ENCODE measurements at regions not wholly inside any gene's neighbourhood (a gene's known extent, or its start where the extent isn't known, plus 50 kb on each side); places are given as distances from the start of the nearest gene placed in this dataset.

DNA sequence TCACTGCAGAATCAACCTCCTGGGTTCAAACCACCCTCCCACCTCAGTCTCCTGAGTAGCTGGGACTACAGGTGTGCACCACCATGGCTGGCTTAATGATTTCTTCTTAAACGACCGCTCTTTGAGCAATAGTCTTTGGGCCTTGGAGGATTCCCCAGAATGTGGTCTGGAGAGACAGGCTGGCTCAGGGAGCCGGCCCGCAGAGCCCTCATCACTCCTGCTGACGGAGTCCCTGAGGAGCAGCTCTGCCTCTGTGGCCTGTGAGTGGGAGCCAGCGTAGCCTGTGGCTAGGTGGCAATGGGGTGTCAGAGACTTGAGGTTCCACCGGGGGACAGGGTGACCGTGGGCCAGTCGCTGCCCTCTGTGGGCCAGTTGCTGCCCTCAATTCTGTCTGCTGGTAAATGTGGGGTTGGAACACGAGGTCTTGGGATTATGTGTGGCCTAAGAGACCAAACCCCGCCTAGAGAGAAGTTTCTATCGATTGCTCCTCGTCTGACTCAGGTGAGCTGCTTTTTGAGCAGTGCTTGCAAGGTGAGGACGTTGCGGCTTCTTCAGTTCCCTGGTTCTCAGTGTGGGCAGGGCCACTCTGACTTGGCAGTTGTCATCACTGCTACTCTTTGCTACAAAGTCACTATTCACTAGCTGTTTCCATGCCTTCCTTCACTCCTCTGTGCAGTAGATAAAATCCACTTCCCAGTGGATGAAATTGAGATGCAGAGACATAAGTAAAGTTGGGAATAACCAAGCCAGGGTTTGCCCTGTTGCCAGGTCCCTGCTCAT is 124.8 kb upstream of the NECTIN1 start:
- no peak for DNase-seq

GRCh38 chr11:119852741-119853140 is 123.7 kb upstream of the NECTIN1 start:
- DNase-seq: no peak

DNA sequence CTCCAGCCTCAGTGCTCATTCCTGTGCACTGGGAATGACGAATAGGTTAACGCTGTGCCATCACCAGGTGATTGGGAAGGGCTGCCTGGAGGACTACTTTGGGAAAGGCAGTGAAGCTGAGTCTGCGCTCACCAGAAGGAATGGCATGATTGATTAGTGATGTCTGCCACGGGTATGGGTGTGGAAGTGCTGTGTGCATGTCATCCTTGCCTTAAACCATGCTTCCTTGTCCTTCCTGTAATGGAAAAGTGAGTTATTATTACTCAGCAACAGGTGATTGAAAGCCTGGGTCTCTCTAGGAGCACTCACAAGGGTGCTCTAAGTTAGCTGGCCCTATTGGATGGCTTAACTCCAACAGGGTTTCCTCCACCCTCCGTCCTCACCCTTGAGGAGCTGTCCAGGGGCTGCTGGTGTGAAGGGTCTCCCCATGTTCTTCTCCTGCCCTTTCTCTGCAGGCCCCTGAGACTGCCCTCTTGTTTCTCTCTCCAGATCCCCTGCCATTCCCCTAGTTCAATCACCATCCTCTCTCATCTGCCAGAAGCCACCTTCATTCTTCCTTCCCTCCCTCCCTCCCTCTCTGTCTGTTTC is 121.9 kb upstream of the NECTIN1 start:
- no peak for DNase-seq

- DNase-seq: no peak
These were observed 120.9 kb upstream of the NECTIN1 start for GRCh38 chr11:119849872-119850271.

DNA sequence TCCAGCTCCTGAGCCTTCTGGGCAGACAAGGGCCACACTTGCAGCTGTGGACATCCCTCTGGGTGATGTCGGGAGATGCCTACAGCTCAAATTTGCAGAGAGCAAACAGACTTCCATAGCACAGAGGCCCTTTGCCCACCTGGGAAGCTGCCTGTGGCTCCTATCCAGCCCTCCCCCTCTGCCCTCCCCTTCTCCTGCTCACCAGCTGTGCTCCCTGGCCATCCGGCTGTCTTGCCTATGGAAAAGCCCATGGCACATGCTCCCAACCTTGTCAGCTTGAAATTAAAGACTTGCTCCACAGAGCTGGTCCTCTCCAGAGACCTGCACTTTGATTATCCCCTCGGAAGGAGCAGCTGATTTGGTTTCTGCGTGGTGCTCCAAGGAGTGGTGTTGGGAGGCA is 118.9 kb upstream of the NECTIN1 start:
- DNase-seq: peak; percentile 53

- DNase-seq: no peak
These were observed 117.4 kb upstream of the NECTIN1 start for GRCh38 chr11:119846374-119846773.

GRCh38 chr11:119845756-119846155 is 116.8 kb upstream of the NECTIN1 start:
- DNase-seq: no peak

DNA sequence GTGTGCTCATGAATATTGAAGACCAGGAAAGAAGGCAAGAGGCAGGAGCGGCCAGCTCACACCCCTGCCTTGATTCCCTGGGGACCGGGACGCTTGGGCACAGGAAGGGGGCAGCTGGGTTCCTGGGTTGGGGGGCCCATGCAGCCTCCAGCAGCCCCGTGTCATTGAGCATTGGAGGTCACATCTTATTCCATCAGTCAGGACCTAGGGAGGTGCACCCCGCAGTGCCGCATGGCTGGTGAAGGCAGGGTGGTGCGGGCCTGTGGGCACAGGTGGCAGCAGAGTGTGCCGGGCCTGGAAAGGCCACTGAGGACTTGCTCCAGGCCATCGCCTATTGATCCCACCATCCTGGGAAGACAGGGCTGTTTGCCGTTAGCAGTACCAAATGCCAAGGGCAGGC is 116.3 kb upstream of the NECTIN1 start:
- DNase-seq: no peak

DNA sequence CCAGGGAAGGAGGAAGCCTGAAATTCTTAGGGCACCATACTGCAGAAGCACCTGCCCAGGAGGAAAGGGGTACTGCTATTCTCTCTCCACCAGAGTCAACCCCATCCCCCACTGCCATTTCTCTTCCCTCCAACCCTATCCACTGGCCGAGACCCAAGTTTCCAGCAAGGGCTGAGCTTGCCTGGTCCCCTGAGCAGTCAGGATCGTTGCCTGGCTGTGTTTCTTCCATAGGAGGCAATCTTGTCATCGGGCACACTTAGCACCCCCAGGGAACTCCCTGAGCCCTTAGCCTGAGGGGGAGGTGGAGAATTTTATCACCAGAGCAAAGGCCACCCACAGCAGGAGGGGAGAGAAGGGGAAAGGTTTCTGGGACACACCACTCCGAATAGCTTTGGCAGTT is 115.8 kb upstream of the NECTIN1 start:
- no peak for DNase-seq

DNA sequence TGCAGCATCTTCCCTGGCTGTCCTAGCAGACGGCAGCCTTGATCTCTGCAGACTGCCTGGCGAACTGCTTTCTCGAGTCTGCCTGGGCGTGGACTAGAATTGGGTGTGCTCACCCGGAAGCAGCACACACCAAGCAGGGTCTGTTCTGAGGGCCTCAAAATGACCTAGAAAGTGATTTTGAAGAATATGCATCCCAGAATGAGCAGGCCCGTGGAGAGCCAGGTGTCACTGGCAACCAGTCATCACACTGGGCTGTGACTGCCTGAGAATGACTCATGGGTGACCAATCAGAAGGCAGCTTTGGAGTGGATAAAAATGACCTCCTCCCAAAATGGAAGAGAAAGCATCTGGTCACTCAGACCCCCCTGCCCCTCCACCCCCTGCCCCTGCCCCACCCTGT is 114.9 kb upstream of the NECTIN1 start:
- no peak for DNase-seq

GRCh38 chr11:119842731-119843130 is 113.7 kb upstream of the NECTIN1 start:
- no peak for DNase-seq

DNA sequence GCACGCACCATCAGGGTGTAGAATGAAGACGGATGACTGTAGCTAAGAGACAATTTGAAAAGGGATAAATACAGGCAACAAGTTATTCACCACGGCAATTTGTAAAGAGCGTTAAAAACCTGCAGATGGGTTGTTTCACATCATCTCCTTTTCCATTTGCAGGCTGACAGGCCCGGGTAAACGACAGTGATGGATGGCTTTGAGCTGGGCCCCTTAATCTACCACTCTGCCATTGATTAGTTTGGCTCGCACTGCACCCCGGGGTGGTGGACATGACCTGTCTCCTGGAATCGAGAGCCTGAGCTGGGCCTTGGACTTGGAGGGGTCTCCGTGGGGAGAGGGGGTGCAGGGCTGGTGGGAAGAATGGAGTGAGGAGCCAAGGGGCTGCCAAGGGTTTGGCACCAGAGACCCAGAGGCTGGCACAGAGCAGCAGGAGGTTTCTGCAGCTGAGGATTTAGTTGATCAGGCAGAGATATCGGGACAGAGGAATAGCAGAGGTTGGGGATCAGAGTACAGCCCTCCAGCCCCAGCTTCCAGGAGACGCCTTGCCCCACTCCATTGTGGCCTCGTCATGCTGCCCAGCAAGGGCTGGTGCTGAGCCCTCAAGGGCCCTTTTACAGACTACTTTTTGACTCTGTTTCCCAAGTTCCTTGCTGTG is 110.6 kb upstream of the NECTIN1 start:
- no peak for DNase-seq

GRCh38 chr11:119835753-119836152 is 106.8 kb upstream of the NECTIN1 start:
- no peak for DNase-seq

GRCh38 chr11:119832202-119832935 is 103.4 kb upstream of the NECTIN1 start:
- DNase-seq: peak; percentile 48

DNA sequence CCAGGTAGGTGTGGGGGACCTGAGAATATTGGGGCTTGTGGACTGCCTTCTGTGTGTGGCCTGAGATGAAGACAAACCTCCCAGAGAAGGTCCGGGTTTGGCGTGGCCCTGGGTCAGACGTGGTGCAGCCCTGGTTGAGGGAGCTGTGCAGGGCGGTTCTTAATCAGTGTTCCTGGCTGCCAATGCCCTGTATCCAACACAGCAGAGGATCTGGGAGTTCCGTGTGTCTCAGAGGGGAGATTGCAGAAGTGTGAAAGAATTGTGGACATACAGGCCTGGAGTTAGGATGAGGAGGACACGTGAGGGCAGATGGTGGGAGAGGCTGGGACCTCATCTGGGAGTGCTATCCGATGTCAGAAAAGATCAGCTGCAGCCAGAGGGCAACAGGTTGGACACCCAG is 102.0 kb upstream of the NECTIN1 start:
- no peak for DNase-seq

DNA sequence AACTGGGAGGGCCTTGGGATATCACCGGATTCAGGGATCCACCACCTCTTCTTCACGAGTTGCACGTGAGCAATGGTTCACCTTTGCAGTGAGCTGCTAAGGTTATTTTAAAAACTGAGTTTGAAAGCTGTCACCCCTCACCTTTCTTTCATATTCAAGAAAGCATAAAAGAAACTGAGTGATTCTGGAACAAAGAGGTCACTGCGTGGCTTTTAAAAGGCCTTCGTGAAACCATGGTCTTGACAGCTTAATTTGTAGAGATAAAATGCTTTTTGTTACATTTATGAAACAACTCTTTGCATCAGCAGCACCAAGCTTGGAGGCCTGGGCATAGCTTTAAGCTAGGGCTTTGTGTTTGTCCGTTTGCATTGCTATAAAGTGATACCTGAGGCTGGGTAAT is 101.4 kb upstream of the NECTIN1 start:
- DNase-seq: no peak

DNA sequence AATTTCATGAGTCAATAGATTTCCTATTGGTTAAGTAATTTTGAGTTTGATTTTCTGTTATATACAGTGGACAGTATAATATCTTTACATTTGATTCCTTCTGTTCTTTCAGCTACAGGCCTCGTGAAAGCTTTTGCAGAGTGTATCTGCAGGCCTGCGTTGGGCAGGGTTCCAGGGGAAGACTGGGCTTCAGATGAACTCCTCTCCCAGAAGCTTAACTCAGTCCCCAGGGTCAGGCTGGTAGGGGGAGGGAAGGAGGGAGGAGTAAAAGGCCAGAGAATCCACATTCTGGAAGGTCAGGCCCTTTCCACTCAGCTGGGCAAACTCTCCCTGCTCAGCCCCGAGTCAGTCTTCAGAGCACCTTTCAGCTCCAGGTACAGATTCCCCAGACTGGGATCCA is 100.4 kb upstream of the NECTIN1 start:
- DNase-seq: no peak

DNA sequence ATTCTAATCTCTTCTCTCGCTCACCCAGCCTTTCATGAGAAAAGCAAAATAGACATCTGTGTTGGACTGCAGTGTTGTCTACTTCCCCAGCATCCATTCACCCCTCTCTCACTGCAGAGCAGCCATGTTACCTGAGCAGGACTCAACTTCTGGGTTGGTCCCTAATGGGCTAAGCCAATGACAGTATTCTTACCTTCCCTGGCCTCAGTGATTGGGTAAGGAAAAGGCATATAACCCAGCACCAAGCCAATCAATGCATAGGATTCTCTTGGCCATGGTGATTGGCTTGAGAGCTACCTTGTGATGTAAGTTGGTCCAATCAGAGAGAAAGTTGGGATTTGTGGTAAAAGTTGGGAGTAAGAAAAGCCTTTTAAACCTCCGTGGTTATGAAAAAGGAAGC is 99.8 kb upstream of the NECTIN1 start:
- no peak for DNase-seq

DNA sequence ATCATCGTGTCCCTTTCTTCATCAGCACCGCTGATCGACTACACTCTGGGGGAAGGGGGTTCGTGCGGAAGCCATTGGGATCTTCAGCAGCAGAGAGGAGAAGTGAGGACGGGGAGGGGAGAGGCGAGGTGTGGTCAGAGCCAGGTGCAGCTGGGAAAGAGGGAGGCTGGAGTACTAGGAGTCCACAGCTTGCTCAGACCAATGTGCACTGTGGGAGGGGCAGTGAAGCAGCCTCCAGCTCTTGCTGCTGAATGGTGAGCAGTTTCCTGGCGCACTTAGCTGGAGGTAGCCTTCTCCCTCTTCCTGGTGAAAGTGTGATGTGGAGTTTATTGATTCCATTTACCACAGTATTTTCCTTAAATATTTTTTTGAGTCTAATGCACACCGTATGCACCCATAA is 99.0 kb upstream of the NECTIN1 start:
- DNase-seq: no peak

- DNase-seq: no peak
These were observed 98.1 kb upstream of the NECTIN1 start for GRCh38 chr11:119827113-119827512.

- no peak for DNase-seq
These were observed 94.1 kb upstream of the NECTIN1 start for GRCh38 chr11:119823077-119823476.

- DNase-seq: no peak
These were observed 87.7 kb upstream of the NECTIN1 start for GRCh38 chr11:119816660-119817059.

DNA sequence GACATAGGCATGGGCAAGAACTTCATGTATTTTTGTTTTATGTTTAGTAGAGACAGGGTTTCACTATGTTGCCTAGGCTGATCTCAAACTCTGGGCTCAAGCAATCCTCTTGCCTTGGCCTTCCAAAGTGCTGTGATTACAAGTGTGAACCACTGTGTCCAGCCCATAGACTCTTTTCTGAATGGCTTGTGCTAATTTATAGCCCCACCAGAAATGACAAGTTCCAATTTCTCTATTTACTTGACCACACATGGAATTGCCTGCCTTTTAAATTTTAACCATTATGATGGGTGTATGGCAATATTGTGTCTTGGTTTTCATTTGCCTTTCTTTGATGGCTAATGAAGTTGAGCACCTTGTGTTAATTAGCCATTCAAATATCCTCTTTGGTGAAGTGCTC is 85.8 kb upstream of the NECTIN1 start:
- DNase-seq: no peak

Data from tongue (tissue), 1 donor.